NCI-H2029 treated with DMSO at 0.1 percent for 48 hours (cell line): ENCODE measurements at regions not wholly inside any gene's neighbourhood (a gene's known extent, or its start where the extent isn't known, plus 50 kb on each side); places are given as distances from the start of the nearest gene placed in this dataset.

ENCODE experiments used
- DNase-seq: peaks from one replicate; lab custom pipeline; 2025; lab: John Stamatoyannopoulos, UW

DNA sequence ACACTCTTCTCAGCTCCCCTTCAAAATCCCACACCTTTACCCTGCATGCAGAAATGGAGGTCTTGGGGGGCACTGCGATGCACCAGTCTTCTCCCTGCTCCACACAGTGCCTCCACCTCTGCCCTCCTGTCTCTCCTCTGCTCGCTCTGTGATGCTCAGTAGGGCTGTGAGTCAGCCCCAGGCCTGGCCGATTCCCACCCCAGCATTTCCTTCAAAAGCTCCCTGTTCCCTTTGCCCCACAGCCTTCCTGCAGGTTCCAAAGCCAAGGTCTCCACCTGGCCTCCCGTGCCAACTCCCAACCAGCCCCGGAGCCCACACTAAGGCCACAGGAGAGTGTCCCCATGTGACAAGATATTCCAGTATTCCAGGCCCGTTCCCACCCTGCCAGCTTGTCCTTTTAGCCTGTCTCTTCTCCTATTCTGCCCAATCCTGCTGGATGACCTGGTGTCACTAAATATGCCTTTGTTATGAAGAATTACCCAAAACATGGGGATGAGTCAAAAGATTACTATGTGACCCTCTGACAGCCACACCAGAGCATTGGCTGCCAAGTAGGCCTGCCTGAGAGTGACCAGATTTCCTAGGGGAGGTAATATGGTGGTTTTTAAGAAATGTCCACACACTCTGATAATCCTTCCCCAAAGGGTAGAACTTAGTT lies 118.9 kb upstream of the NXT1 start:
- no peak for DNase-seq

DNA sequence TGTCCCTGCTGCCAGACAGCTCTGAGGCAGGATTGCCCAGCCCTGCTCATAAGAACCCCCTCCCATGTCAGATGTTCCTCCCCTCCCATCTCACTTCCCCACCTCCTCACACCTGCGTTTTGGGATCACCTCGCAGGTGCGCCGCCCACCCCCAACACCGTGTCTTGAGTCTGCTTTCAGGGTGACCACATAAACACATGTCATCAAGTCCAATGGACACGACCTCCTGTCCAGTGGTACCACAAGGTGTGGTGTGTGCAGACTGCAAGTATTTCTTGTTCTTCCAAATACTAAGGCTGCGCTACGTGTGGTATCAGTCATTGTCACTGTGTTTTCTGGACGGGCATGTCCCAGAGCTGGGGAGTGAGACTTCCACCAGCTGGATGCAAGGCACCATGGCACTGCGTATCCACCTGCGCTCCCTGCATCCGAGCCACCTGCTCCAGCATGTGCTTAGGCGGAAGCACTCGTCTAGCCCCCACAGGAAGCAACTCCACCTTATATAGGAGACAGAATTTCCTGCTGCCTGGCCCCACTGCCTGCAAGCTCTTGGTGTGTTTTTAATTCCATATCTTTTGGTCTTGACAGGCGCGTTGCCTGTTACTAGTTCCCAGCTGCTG lies 119.7 kb upstream of the NXT1 start:
- DNase-seq: no peak

DNA sequence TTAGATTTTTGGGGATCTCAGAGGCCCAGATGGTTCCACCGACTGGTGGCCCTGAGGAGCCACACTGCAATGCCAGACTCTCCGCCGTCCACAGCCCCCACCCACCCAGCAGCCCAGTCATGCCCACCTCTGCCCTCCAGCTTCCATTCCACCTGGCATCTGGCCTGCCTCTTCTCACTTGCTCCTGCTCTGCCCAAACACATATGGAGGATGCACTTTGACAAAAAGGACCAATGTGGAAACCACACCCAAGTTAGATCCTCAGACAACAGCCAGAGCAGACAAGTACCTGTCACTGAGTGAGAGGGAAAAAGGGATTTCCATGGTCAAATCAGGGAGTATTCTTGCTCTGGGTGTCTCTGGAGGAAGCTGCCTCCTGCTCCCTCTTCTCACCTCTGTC lies 120.6 kb upstream of the NXT1 start:
- DNase-seq: no peak

DNA sequence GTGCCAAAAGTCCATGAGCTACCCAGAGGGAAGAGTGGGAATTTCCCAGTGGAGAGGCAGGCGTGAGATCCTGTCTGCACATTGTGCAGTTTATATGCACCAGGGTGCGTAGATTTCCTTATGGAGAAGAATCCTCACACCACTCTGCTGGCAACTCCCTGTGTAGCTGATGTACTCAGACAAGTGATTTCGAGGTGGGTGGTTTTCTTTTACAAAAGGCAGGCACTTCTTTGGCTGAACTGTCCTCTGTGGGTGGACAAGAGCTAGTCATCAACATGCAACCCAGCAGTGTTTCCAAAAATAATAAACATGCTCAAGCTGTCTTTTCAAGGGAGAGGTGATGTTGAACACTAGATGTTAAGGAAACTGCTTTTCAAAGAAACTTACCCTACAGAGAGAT lies 121.7 kb upstream of the NXT1 start:
- no peak for DNase-seq

DNA sequence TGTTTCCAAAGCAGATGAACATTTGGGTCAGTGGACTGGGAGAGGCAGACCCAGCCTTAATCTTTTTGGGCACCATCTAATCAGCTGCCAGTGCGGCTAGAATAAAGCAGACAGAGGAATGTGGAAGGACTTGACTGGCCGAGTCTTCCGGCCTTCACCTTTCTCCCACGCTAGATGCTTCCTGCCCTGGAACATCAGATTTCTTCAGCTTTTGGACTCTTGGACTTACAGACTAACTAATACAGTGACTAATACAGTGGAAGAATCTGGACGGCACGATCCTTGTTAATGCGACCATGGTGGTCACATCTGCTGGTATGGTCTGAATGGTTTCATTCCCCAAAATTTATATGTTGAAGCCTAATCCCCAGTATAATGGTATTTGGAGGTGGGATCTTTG lies 122.6 kb upstream of the NXT1 start:
- no peak for DNase-seq

DNA sequence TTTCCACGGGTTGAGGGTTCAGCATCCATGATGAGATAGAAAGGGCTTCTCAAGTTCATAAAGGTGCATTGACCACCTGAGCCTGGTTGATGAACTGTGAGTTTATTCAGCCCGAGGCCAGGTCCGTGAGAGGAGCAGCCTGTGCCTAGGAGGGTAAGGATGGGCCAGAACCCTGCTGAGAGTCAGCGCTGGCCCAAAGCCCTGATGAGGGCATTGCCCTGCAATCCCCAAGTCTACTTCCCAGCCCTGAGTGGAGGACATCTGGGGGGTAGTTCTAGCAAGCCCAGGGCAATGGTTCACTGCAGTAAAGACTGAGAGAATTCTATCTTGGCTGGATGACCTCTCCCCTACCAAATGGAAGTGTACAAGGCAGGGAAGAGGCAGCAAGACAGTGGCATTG lies 123.3 kb upstream of the NXT1 start:
- no peak for DNase-seq

DNA sequence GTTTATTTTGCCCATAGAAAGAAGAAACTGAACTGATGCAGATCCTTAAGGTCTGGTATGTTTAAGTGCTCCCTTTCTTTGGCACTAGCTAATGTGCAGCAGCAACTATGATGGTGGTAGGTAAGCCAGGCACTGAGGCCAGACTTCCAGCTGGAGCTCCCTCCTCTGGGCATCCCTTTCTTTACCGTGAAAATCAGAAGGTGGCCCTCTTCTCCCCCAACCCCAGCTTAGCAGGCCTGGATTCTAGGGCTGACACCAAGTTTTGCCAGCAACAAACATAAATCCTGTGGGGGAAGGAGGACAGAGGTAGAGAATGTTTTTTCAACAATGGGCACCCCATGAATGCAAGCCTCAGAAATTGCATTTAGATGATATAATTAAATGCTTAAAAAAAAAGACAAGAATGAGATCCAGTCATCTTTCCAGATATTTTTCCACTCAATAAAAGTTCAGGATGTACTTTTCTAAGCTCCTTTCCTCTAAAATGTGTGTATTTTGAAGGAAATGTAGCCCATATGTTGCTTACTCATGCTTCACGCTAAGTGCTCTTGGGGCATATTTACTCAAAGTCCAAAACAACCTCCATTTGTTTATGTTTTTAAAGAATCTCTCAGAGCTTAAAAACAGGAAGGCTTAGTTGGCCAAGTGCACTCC lies 123.9 kb upstream of the NXT1 start:
- DNase-seq: no peak

DNA sequence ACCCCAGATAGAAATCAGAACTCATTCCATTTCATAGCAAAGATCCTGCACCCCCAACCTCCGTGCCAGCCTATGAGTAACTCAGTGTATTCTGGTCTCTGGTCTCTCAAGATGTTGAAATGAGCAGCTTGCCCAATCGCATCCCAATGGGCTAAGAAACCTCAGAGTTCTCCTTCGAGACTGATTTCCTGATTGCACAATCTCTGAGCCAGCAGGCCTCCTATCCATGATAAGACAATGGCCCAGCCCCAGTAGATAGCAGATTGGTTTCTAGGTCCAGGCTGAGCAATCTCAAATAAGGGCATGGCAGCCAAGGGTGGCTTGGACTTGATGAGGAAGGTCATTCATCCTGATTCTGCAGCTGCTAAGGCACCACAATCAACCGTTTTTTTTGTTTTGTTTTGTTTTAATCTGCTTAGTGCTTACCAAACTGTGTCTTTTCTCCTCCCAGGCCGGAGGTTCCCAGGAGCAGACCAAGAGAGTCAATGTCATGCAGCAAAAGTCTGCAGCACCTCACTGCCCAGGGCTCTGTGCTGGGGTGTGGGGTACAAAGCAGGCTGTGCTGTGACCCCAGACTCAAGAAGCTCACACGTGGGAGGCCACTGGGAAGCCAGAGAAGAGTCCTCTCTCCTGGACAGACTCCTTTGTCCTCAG lies 125.1 kb upstream of the NXT1 start:
- DNase-seq: no peak

DNA sequence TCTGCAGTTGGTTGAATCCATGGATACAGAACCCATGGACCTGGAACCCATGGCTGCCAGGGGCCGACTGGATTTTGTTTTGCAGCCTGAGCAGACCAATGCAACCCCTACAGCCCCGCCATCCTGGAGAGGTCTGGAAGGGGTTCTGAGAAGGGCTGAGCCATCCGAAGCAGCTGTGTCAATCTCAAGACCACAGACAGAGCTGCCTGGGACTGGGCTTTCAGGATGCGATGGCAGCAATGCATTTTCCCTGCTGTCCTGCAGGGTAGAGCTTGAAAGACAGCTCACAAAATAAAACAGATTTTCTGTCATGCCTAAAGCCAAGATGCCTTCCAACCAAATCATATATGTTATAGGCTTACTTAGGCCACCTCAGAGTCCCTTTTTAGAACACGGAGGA lies 125.8 kb upstream of the NXT1 start:
- DNase-seq: no peak

DNA sequence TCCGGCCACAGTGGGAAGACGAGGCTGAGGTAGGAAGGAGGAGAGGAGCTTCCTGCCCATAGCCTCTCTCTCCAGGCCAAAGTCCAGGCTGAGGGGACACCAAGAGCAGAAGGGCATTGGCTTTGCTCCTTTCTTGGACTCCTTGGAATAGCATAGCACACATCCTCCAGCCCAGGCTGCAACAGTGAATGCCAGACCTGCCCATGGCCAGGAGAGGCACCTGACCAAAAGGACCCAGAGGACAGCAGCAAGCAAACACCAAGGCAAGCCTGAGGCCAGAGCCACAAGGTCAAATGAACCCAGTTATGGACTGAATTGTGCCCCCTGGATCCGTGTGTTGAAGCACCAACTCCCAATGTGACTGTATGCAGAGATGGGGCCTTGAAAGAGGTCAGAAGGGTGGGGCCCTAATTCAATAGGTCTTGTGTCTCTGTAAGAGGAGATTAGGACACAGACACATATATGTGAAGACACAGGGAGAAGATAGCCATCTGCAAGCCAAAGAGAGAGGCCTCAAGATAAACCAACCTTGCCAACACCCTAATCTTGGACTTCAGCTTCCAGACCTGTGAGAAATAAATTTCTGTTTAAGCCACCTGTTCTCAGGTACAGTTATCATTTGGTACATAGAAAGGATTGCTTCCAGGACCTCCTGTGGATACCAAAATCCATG lies 126.5 kb upstream of the NXT1 start:
- DNase-seq: no peak

DNA sequence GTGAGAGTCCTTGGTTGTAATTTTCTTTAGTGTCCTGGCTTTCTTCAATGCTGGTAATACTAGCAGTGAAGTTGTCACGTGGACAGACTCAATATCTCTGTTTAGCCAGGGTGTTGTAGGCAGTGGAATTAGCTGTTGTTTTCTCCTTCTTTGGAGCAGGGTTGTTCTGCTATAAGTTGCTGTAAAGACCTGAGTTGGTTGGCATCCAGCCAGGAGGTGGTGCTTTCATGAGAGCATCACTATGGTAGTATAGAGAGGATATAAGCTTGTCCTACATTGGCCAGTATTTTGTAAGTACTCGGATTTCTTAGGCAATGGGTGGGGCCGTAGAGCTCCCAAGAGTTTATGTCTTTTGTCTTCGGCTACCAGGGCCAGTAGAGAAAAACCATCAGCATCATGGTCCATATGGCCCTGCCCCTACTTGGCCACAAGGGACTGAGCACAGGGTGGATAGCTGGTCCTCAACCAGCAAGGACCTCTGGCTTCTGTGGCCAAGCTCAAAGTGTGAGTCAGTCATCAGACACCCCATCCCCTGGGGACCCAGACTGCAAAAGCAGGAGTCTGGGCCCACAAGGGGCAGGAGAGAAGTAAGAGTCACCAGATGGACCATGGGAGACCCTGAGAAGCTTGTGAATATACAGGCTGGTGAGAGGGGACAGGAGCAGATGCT lies 127.9 kb upstream of the NXT1 start:
- DNase-seq: no peak

DNA sequence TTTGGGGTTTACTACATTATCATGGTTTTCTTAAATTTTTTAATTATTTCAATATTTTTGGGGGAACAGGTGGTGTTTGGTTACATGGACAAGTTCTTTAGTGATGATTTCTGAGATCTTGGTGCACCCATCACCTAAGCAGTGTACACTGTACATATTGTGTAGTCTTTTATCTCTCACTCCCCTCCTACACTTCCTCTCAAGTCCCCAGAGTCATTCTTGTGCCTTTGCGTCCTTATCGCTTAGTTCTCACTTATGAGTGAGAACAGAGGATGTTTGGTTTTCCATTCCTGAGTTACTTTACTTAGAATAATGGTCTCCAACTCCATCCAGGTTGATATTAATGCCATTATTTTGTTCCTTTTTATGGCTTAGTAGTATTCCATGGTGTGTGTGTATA lies 130.9 kb upstream of the CD93 start:
- DNase-seq: no peak

DNA sequence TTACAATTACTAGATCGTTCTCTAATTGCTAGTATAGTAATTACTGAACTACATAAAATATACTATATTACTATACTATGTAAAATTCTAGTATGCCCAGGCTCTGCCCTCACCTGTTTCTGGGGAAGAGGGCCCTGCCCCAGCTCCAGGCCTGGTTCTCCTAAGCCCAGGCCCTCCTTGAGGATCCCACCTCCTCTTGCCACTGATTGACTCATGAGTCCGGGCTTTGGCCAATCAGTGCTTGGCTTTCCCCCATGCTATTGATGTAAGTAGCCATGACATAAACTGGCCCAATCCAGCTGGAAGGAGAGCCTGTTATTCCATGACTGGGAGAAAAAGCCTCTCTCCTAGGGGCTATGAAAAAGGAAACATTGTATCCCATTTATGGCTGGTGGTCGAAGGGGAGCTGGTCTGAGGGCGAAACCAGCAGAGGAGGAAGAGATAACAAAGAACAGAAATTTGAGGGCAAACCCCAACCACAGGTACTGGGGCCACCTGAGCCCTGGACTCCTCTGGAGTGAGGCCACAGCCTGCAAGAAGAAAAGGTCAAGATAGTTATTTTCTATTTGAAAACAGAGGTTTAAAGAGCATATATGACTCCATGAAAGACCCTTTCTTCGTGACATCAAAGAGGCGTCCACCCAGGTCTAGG lies 129.3 kb upstream of the CD93 start:
- DNase-seq: no peak

DNA sequence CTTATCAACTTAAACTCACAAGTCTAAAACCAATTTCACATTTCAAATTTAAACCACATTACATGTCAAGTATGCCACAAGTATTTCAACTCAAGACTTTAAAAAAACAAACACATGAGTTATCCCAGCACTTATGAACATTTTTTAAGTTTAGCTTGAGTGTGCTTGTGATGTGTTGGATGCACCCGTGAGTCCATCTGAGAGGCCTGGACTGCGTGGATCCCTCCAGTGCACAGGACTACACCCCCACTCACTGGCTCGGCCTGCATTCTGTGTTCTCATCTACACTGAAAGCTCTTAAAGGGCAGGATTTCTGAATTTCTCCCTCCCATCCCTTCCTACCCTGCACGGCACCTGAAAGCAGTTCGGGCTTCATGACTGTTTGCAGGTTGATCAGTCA lies 128.8 kb upstream of the CD93 start:
- no peak for DNase-seq

DNA sequence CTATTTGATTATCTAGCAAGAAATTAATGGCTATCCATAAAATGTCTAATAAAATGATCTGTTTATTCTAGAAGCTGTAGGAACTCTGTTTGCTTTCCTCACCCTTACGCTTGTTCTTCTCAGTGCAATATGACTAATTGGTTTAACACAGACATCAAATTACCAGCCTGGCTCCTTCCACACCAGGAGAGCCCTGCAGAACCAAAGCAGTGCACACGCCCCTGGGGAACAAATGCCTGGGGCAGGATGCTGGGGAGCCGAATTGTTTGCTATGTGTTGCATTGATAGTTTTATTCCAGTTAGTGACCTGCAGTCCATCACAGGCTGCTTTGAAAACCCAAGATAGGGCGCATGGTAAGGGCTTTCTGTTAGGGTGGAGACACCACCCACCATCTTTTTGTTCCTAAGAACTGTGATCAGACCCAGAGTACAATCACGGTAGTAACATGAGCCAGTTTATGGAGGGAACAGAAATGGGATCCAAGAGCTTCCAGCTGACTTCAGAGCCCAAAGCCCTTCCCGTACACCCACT lies 126.4 kb upstream of the CD93 start:
- no peak for DNase-seq

DNA sequence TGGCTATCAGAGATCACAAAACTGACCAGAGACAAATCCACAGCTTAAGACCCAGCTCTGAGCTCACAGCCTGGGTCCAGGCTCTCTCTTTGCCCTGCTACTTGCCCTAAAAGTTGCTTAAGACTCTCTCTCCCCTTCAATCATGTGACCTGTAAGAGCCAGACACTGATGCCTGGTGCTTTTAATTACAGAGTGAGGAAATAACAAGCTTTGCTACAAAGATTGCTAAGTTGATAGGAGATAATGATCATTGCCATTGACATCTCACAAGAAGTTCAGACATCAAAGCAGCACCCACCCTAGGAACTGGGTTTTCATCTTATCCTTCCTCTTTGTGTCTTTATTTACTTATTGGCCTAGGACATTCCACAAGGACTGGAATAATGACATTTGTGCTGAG lies 125.9 kb upstream of the CD93 start:
- DNase-seq: no peak

DNA sequence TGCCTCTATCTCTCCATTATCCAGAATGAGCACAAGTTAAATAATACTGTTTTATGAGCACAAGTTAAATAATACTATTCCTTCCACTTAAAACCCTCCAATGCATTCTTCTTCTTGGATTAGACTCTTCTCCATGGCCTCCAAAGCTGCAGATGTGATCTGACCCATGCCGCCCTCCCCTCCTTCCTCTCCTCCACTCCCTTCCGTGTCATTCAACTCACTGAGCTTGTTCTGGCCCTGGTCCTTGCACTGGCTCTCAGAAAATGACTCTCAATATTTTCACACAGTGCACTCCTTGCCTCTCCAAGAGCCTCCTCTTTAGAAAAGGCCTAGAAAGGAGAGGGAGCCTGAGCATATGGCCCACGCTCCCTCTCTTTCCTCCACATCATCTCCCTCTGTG lies 125.0 kb upstream of the CD93 start:
- no peak for DNase-seq

DNA sequence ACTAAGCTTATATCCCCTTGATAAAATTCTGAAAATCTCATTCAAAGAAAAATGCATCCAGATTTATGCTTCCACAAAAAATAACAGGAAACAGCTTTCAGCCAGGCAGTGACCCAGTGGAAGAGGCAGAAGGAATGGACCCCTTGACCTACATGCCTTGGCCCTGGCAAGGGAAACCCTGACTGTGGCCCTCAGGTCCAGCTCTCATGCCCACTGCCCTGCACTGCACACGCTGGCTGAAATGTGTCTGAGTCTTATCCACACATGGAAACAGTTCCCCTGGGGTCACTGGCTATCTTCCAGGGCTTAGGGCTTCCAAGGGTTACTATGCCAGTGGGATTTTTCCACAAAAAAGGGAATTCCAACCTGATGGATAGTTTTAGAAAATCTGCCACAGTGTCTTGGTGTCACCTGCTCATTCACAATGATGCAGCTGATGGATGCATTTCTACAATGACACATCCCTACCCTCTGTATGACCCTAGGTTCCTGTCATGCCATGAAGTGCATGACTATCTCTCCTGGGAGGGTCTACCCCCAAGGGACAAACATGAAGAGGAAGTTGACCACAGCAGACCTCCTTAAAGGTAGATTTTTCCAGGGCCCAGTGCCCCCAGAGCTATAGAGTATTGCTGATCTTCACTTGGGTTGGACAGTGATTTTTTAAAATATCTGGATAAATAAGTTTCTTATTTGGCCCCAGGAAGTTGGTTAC lies 121.9 kb upstream of the CD93 start:
- no peak for DNase-seq

DNA sequence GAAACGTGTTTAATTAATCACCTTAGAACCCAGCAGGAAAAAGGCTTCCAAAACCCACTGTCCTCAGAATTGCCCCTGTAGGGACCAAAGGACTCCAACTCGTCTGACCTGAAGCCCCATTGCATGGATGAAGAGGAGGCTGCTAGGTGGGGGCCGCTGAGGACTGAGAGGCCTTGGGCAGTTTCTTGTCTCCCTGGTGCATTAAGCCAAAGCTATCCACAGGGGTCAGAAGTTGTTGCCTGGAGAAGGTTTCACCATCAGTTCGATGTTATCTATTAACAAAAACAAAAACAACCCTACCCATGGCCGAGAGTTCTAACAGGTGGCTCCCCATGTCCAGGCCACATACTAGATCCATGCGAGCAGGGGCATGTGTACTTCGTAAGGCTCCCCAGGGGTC lies 120.9 kb upstream of the CD93 start:
- no peak for DNase-seq

DNA sequence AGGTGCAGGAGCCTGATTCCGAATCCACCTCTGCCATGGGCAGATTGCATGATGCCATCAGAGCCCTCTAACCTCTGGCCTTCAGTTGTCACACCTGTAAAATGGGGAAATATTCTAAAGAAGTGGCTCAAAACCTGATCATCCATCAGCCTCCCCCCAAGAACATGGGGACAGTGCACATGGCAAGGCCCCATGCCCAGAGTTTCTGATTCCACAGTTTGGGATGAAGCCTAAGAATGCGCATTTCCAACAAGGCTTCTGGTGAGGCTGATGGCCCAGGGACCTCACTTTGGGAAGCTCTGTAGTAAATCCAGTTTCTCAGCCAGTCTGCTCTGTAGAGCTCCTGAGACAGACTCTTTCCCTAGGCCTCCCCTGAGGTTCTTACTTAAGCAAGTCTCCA lies 119.9 kb upstream of the CD93 start:
- DNase-seq: no peak

DNA sequence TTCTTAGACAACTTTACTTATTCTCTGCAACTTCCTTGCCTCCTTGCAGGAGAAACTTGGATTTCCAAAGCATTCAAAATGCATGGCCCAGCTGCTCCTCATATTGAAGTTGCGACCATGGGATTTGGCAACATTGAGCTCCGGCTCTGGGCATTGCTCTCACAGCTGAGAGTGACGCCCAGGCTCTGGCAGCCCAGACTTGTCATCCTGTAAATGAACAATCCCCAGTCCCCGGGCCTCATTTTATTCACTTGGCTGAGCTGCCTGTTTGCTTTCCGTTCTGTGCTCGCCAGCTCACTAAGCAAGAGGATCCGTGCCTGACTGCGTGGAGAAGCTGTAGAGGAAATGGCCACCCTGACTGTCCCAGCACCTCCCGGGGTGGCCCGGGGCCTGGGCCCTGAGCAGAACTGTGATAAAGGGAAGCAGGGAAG lies 119.5 kb upstream of the CD93 start:
- DNase-seq: no peak
